Gastrocnemius medialis (tissue), 4 donors: ENCODE measurements at regions not wholly inside any gene's neighbourhood (a gene's known extent, or its start where the extent isn't known, plus 50 kb on each side); places are given as distances from the start of the nearest gene placed in this dataset.

Experiments
- ATAC-seq, 2 donors: fragments of 150-250 bp; one replicate each; pipeline ENCODE4 v1.9.1; 2016
- DNase-seq, 2 donors: peaks; one replicate each; pipeline ENCODE4 v3.0.0-alpha.2; 2019
- H3K27ac ChIP-seq, 4 donors: fragments of 200-600 bp; sonication (generic); 1 replicate in 1 of 4; 2 replicates in 3 of 4; pipeline ENCODE4 v1.5.1; 2016 to 2018; ENCODE audit warnings: mild to moderate bottlenecking in 2 of 4, moderate library complexity in 1 of 4
- H3K27me3 ChIP-seq, 3 donors: fragments of 200-600 bp; sonication (generic) in 2 of 3; 1 replicate in 1 of 3; 2 replicates in 2 of 3; pipeline versions ENCODE4 v1.5.1 to v1.6.0; 2016 to 2019; ENCODE audit warnings: mild to moderate bottlenecking in 1 of 3, moderate library complexity in 1 of 3
- H3K36me3 ChIP-seq, 2 donors: fragments of 200-600 bp; sonication (generic) in 1 of 2; one replicate each; pipeline ENCODE4 v1.5.1; 2017 to 2018
- H3K4me1 ChIP-seq, 2 donors: fragments of 200-600 bp; sonication (generic) in 1 of 2; one replicate each; pipeline ENCODE4 v1.5.1; 2016 to 2017; ENCODE audit warnings: mild to moderate bottlenecking in 2 of 2
- H3K4me3 ChIP-seq, 4 donors: fragments of 200-600 bp; sonication (generic) in 3 of 4; 1 replicate in 1 of 4; 2 replicates in 3 of 4; pipeline ENCODE4 v1.5.1; 2016 to 2019; ENCODE audit warnings: mild to moderate bottlenecking in 2 of 4
- H3K9me3 ChIP-seq, 3 donors: fragments of 200-600 bp; sonication (generic) in 2 of 3; 1 replicate in 1 of 3; 2 replicates in 2 of 3; pipeline ENCODE4 v1.5.1; 2016 to 2019
- CTCF ChIP-seq, 5 experiments: fragments of 450-650 bp in 3 of 5; fragments of 200-600 bp in 2 of 5; sonication (generic) in 2 of 5; IDR thresholded peaks in 4 of 5; conservative IDR thresholded peaks in 1 of 5; 1 replicate in 4 of 5; 2 replicates in 1 of 5; pipeline ENCODE4 v1.5.1; 2016 to 2019; ENCODE audit warnings: antibody characterized with exemption in 5 of 5, mild to moderate bottlenecking in 3 of 5, moderate library complexity in 3 of 5
- POLR2A ChIP-seq, 2 donors: fragments of 450-650 bp; IDR thresholded peaks; one replicate each; pipeline ENCODE4 v1.6.1; 2017; ENCODE audit warnings: antibody characterized with exemption in 2 of 2, mild to moderate bottlenecking in 2 of 2, moderate library complexity in 2 of 2
- in situ Hi-C, 4 donors: fragments of 200-750 bp; cut with MboI; loops; one replicate each; pipeline versions ENCODE4 v1.15.0 to v1.8.0; 2017; ENCODE audit warnings: low sequenced_read_pairs in 4 of 4
- intact Hi-C: fragments of 100-400 bp; cut with DNase I; formaldehyde crosslinking; loops from one replicate; pipeline ENCODE4 v1.15.1; 2023; ENCODE audit warnings: low total_unique reads

DNA sequence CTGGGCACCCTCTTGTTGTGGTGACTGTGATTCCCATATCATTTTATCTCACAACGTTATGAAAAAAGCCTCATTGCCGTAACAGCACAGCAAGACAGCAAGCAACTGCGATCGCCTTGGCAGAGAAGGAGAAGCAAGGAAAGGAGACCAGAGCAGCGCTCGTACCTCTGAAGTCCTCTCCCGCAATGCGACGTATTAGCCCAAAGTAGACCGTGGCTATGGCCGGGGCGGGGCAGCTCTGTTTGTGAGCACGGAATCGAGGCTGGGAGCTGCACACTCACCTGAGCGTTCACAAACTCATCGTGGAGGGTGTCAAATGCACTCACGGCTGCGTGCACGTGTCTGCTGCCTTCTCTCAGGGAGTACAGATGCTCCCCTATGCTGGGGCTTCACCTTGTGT is 76.1 kb downstream of the YTHDF1 start:
- no peaks in the 10 kb centered on the region for H3K36me3 ChIP-seq
- peaks cover 13 to 28% (median 14%) of the 10 kb centered on the region in 3 donors for H3K27me3 ChIP-seq
- in situ Hi-C loops: no loop called here
- no peak overlapping the region for H3K4me3 ChIP-seq
- DNase-seq: no peak
- intact Hi-C loops: no loop called here
- no peak overlapping the region for H3K27ac ChIP-seq
- TF ChIP-seq CTCF (IDR thresholded peaks at IDR 0.05 in 4 of 5, conservative IDR thresholded peaks at IDR 0.05 in 1 of 5) (no peak), POLR2A (IDR thresholded peaks at IDR 0.05) (no peak)
- H3K9me3 ChIP-seq: no peaks in the 10 kb centered on the region
- ATAC-seq: no peak
- H3K4me1 ChIP-seq: no peaks in the 10 kb centered on the region

DNA sequence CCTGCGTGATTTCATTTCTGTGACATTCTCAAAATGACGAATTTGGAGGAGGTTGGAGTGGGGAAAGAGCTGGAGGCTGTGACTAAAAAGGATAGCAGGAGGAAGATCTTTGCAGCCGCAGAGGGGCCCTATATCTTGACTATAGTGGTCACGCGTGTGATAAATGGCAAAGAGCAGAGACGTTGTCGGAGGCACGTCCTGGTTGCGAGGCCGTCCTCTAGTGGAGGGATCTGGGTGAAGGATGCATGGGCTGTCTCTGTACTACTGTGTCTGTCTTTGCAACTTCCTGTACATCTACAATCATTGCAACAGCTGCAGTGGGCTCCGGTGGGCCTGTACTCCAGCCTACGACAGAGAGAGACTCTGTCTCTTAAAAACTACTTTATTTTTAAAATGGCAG is 76.6 kb downstream of the YTHDF1 start:
- no peak for TF ChIP-seq POLR2A (IDR thresholded peaks at IDR 0.05)
- TF ChIP-seq CTCF (IDR thresholded peaks at IDR 0.05 in 4 of 5, conservative IDR thresholded peaks at IDR 0.05 in 1 of 5): no peak
- Histone ChIP-seq H3K27ac (no peak overlapping the region), H3K4me3 (no peak overlapping the region), H3K36me3 (no peaks in the 10 kb centered on the region), H3K27me3 (peaks cover 13 to 28% (median 14%) of the 10 kb centered on the region in 3 donors), H3K9me3 (no peaks in the 10 kb centered on the region), H3K4me1 (no peaks in the 10 kb centered on the region)
- DNase-seq (no peak), ATAC-seq (no peak)
- in situ Hi-C loops (no loop called here), intact Hi-C loops (no loop called here)

- DNase-seq: no peak
- no peak for ATAC-seq
- intact Hi-C loops: no loop called here
- Histone ChIP-seq H3K4me3 (no peak overlapping the region), H3K27me3 (peaks cover 14 to 28% (median 17%) of the 10 kb centered on the region in 3 donors), H3K27ac (no peak overlapping the region), H3K36me3 (no peaks in the 10 kb centered on the region), H3K4me1 (no peaks in the 10 kb centered on the region), H3K9me3 (no peaks in the 10 kb centered on the region)
- in situ Hi-C loops: no loop called here
- TF ChIP-seq POLR2A (IDR thresholded peaks at IDR 0.05) (no peak), CTCF (IDR thresholded peaks at IDR 0.05 in 4 of 5, conservative IDR thresholded peaks at IDR 0.05 in 1 of 5) (no peak)
Observed at GRCh38 chr20:63138855-63139341, 77.0 kb downstream of the YTHDF1 start.

DNA sequence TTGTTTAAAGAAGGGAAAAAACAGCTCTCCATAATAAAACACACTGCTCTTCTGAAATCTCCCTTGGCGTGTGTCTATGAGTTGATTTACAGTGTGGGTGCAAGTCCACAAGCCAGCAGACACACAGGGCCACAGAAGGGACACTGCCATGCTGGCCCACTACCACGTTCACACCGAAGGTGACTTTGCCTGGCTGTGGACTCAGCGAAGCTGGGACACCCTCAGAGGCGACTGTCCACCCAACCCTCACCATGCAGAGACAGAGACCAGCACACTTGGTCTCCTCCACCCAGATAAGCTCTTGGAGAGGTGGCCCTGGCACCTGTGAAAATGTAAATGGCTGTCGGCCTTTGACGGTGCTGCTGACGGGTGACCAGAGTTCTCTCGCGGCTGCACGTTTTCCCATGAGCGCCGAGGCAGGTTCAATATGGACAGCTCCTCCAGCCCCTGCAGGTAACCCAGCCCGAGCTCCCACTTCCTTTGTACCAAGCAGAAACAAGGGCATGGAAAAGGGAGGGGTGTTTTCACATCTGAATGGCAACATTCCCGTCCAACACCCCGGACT is 78.0 kb downstream of the YTHDF1 start:
- DNase-seq (no peak), ATAC-seq (no peak)
- in situ Hi-C loops: no loop called here
- H3K27ac ChIP-seq: no peak overlapping the region
- no peaks in the 10 kb centered on the region for H3K9me3 ChIP-seq
- H3K4me3 ChIP-seq: no peak overlapping the region
- no peaks in the 10 kb centered on the region for H3K4me1 ChIP-seq
- intact Hi-C loops: no loop called here
- H3K36me3 ChIP-seq: no peaks in the 10 kb centered on the region
- TF ChIP-seq POLR2A (IDR thresholded peaks at IDR 0.05) (no peak), CTCF (IDR thresholded peaks at IDR 0.05 in 4 of 5, conservative IDR thresholded peaks at IDR 0.05 in 1 of 5) (no peak)
- H3K27me3 ChIP-seq: peaks cover 17 to 23% (median 22%) of the 10 kb centered on the region in 3 donors

DNA sequence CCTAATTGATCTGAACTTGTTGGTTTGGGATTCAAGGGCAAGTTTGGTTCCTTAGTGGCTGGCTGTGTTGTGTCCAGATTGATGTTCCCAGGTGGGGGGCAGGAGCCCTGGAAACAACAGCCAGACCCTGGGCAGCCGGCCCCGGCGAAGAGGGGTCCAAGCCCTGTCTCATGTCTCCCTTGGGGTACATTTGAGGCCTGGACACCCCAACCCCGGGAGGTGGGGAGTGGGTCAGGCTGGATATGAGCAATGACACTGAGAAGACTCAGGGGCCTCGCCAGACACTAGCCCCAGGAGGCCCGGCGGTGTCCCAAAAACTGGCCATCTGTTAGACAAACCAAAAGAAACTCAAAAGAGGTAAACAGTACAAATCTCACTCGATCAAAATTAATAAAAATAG is 79.6 kb downstream of the YTHDF1 start:
- Histone ChIP-seq H3K27me3 (peaks cover 15 to 26% (median 17%) of the 10 kb centered on the region in 3 donors), H3K4me3 (no peak overlapping the region), H3K27ac (no peak overlapping the region), H3K9me3 (no peaks in the 10 kb centered on the region), H3K4me1 (no peaks in the 10 kb centered on the region), H3K36me3 (no peaks in the 10 kb centered on the region)
- in situ Hi-C loops (no loop called here), intact Hi-C loops (no loop called here)
- no peak for TF ChIP-seq POLR2A (IDR thresholded peaks at IDR 0.05)
- TF ChIP-seq CTCF (IDR thresholded peaks at IDR 0.05 in 4 of 5, conservative IDR thresholded peaks at IDR 0.05 in 1 of 5): no peak
- ATAC-seq (no peak), DNase-seq (no peak)
